HG03442 (cell line): ENCODE measurements at regions not wholly inside any gene's neighbourhood (a gene's known extent, or its start where the extent isn't known, plus 50 kb on each side); places are given as distances from the start of the nearest gene placed in this dataset.
"Not testable (repeated sequence)": the region's sequence is repeated elsewhere in the genome, so short reads cannot be mapped to it uniquely, and the experiment has no call there.

ENCODE experiments used
- ATAC-seq: cut with Tn5 transposase; IDR thresholded peaks from one replicate; pipeline ENCODE4 v1.9.1; 2021; ENCODE audit warnings: mild to moderate bottlenecking, moderate library complexity; ENCODE audit not compliant: unreplicated experiment

DNA sequence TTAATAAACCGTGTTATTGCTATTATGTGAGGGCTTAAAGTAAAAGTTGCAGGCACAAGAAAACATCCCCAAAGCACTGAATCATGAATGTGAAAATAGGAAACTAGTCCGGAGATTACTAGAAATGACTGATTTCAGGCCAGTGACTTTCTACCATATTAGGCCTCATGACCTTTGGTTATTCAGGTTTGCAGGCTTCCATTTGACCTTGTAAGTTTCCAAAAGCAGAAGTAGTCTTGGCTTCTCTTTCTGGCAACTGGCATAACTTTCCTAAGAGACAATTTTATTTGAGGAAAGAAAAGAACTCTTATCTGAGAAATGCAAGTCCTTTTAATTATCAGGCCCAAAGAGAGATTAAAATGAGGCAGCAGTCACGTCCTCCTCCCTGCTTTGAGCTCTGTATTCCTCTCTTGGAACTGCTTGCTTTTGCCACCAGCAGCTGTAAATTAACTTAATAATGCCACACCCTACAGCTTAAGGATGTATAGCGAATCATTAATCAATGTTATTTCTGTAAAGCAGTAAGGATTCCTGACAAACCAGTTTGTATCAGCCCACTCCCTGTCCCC is 225.0 kb upstream of the FAM240B start:
- not testable (repeated sequence) for ATAC-seq

DNA sequence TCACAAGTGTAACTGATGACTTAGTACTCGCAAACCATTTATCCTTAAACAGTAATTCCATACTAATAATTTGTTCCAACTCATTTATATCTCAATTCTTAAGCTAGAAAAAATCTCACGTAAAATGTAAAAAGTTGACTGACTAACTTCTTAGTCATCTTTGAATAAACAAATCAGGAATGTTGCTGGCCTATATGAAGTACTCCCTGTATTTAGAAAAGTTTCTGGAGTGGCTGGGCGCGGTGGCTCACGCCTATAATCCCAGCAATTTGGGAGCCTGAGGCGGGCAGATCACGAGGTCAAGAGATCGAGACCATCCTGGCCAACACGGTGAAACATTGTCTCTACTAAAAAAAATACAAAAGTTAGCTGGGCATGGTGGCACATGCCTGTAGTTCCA is 220.6 kb upstream of the FAM240B start:
- ATAC-seq: not testable (repeated sequence)

DNA sequence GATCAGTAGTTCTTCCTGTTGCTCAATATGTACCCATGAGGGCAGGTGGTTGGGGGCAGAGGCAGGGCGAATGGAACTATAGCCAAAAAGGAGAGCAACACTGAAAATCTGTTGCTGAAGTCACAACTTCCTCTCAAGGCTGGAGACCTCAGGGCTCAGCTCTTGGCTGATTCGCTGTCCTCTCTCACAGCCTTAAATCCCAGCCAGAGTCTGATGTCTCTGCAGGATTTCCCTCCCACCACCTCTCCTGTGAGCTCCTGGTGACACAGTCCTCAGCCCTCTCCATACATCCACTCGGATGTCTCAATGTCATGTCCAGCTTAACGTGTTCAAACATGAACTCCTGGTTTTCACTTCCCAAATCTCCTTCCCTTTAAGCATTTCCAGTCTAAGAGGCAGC is 218.7 kb upstream of the FAM240B start:
- not testable (repeated sequence) for ATAC-seq

DNA sequence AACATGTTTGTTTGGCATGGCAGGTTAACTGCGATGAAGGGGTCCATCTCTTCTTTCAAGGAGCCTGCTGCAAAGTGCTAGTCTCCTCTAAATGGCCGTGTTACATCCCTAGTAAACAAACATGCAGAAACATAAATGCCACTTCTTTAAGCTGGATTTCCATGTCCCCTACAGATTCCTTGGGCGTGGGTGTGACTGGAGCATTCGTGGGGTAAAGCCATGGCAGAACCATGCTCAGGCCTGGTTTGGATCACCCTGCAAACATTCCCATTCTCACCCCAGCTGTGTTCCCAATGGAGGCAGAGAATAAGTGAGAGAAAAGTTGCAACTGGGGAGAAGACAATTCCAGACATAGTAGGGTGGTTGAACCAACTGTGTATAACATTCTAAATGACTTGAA is 208.0 kb upstream of the FAM240B start:
- ATAC-seq: not testable (repeated sequence)

DNA sequence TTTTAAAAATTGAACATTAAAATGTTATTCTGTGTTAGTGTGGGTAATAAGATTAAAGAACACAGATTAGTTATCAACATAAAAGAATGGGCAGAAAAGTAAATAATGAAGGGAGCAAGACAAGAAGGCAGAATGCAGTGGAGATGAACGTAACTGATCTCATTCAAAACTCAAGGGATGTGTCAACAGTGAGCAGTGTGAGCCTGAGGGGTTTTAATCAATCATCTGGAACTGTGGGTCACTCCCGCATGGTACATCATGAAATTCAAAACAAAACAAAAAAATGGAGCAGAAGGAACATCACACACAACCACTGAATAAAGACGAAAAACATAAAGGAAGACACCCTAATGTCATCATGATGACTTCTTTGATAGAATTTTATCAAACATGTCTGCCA is 206.6 kb upstream of the FAM240B start:
- not testable (repeated sequence) for ATAC-seq

DNA sequence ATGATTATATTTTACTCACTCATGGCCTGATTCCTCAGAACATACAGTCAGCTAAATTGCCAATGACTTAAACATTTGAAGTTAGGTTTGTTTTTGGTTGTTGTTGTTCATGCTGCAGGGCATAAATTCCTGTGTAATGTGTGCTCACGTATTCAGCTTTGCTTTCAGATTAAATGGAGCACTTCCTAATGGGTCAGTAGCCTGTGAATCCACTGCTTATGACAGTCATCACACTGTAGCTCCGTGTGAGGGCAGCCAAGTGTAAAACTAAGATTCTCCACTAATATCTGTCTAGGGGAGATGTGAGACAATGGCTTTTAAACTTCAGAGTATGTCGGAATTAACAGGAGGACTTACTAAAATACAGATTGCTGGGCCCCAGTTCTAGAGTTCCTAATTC is 201.3 kb upstream of the FAM240B start:
- not testable (repeated sequence) for ATAC-seq

DNA sequence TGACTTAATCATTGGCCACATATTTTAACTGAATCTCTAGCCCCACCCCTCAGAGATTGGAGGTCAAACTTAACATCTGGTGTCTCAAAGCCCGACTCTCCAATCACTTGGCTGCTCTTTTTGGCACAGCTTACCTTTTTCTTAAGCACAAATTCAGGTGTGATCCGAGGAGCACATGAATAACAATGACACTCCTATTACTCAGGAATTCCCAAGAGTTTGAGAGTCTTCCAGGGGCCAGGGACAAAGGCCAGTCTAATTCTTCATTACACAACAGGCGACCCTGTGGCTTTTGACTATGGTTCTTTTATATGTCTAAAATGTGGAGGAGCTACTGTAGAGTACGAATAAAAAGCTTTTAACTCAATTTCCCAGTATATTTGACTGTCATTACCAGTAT is 190.7 kb upstream of the FAM240B start:
- ATAC-seq: not testable (repeated sequence)

DNA sequence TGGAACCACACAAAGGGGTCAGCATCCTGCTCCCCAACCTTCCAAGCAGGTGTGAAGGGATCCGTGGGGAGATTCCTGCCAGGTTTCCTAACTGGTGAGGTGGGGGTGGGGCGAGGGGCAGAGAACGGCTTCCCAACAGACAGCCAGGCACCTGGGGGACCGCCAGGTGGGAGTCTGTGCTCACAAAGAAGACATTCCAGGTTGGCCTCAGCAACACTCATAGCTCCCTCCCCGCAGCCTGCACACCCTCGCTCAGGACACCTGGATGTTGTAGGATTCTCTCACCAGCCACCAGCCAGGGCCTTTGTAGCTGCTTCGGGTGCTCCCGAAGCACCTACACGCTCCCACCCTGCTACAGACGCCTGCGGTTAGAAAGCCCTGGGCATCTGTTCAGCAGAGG is 184.8 kb upstream of the FAM240B start:
- ATAC-seq: not testable (repeated sequence)

DNA sequence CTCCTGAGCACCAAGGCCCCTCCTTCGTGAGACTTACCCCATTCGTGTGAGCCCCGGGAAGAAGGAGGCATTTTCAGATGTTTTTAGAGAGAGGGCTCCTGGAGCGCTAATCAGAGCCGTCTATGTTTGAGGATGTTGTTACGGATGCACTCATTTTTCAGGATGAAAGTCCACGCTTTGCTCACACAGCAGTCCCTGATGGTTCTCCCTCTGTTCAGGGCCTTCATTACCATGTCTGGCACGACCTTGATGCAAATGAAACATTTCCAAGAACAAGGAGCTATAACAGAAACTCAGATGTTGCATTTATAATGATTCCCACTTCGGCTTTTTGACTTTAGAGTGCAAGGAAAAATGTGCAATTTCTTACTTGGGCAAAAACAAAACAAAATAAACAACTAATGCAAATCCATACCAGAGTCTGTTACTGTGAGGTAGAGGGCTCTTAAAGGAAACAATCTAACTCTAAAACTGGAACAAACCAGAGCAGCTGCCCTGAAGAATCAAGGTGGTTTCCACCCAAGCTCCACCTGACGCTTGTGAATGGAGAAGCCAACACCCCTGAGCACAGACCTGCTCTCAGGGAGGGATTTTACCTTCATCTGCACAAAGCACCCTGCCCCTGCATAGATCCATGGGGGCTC is 181.7 kb upstream of the FAM240B start:
- ATAC-seq: not testable (repeated sequence)

DNA sequence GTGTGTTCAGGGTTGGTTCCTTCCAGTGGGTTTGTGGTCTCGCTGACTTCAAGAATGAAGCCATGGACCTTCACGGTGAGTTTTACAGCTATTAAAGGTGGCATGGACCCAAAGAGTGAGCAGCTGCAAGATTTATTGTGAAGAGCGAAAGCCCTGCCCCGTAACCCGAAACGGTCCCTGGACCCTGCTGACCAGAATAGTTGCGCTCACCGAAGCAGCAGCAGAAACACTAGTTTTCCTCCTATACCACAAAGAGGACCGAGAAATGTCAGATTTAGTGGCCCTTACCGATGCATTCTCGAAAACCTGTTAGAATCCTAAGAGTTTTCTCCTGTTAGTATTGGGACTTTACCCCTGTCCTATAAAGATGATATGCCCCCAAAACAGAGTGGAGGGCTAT is 176.5 kb upstream of the FAM240B start:
- ATAC-seq: not testable (repeated sequence)

DNA sequence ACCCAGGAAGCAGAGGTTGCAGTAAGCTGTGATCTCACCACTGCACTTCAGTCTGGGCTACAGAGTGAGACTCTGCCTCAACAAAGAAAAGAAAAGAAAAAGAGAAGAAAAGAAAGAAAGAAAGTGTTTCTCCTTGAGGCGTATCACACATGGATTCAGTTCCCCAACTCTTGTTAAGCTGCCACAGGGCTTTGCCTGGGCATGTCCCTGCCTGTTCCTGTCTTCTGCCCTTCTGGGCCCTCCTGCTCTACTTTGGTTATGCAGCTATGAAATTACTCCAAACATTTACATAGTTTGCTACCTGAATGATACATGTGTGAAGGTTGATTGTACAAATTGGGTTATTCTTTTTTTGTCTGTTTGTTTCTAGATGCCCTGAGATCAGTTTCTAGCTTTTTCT is 175.3 kb upstream of the FAM240B start:
- peak; percentile 70 for ATAC-seq

DNA sequence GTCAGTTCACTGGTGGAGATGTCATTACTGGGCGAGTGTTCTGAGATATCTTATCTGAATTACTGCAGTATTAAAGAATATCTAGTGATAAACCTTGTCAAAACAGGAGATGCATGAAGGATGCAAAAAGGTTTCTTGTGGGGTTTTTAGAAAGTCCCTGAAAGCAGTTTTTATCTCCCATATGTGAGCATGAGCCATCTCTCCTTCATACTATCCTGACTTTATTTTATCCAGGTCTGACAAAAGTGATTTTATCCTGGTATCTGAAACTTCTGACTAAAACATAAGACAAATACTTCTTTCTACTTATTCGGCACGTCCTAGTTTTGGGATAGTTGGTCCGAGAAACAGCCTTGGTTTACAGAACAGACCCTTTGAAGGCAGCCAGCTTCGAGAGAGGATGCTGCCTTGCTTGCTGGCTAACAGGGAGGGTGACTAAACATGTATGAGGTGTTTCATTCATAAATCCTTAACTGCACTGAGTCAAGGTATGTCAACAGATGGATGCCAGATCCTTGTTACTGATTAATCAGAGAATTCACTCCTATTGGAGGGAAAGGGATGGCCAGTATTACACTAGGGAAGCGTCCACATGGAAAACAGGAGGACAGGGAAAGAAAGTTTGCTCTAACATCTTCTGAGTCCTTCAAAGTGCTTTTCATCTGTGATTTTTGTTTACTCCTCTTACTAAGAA is 172.8 kb upstream of the FAM240B start:
- not testable (repeated sequence) for ATAC-seq

DNA sequence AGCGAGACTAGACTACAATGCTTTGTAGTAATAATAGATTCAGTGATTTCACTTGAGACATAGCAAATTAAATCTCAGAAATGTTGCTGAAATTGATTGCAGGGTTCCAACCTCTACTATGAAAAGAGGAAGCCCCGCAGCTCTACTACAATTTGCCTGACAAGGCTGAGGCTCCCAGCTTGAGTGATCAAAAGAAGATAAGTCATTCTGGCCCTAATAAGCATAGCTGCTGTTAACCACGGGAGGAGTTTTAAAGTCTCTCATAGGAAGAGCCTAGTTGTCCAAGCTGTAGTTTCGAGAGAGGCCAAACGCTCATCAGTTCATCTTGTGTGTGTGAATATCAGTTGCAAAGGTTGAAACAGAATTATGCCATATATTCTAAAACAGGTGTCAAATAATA is 166.1 kb upstream of the FAM240B start:
- ATAC-seq: peak; percentile 98

DNA sequence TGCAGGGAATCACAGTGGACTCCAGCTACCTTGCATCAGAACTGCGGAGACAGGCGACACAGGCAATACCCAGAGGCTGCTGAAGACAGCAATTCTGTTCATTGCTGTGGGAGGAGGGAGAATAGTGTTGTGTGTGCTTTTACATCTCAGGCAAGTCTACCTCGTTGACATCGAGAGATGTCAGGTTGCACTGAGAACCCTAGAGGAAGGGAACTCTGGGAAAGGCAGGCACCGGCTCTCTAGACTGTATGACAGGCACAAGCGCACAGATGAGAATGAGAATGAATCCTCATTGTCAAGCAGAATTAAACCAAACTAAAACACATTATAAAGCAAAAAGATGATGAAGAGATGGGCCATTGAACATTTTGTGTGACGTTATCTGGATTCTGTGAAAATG is 155.7 kb upstream of the FAM240B start:
- not testable (repeated sequence) for ATAC-seq

DNA sequence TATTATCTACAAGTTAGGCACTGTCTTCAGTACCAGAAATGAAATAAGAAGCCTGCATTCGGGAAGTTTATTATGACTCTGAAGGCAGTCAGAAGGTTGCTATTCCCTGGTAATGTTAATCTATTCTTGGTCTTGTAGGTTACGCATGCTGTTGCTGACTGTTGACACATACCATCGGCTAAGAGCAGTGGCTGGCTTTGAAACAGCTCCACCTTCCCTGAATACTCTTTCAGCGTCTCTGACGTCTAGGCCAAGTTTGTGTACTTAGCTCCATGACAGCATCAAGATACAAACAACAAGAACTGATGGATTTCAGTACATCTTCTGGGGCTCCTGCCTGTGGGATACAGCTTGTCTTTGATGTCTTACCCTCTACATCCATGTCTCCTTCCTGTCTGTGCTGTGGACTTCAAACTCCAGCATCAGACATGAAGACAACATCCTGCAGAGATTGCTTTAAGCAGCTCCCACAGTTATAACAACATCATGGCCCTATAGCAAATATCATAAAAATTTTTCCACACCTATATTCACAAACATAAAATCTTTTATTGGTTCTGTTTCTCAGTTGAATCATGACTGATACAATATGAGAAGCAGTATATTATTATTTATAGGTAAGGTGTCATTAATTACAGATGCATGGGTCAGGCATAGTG is 151.5 kb upstream of the FAM240B start:
- not testable (repeated sequence) for ATAC-seq

DNA sequence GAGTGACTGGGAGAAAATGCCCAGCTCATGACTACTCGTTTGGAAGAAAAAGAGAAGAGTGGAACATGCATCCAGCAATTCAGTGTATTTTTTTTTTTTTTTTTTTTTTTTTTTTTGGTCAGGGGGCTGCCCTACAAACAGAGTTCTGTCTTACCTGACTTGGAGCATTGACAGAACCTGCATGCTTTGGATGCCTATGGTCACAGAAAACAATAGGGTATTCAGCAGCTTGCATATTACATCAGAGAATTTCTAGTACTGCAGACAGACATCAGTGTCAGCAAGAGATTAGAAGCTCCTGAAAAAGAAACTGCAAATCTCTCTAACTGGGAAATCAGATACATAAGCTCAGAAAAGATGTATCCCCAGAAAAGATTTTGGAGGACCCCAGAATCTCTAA is 139.9 kb upstream of the FAM240B start:
- ATAC-seq: not testable (repeated sequence)

DNA sequence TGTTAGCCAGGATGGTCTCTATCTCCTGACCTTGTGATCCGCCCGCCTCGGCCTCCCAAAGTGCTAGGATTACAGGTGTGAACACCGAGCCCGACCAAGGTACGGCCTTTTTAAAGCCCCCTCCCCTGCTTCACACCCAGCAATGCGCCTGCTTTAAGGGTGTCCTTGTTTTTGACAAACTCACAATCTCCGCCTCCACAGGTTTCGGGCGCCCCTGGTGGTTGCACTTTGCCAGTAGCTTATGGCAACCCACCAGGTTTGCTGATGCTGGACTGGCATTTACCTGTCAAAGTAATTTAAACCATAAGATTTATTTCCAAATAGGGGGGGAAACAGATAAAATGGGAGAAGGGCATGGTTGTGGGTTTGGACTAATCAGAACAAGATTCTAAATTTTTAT is 129.0 kb upstream of the FAM240B start:
- ATAC-seq: not testable (repeated sequence)

DNA sequence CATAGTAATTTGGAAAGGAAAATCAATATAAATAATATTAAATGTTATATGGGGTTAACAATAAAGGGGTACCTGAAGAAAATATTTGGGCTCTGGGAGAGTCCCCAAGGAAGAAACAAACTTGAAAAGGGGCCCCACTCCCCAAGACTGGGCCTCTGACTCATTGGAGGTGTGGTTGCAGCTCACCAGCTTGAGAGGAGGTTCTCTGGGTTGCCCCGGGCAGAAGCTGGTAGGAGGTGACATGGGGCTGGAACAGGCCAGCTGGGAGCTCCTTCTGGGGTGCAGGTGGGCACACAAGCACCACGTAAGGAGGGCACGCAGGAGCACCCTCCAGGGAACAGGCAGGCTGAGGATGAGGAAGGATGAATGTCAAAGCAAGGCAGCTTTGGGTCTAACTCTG is 120.3 kb upstream of the FAM240B start:
- ATAC-seq: not testable (repeated sequence)

DNA sequence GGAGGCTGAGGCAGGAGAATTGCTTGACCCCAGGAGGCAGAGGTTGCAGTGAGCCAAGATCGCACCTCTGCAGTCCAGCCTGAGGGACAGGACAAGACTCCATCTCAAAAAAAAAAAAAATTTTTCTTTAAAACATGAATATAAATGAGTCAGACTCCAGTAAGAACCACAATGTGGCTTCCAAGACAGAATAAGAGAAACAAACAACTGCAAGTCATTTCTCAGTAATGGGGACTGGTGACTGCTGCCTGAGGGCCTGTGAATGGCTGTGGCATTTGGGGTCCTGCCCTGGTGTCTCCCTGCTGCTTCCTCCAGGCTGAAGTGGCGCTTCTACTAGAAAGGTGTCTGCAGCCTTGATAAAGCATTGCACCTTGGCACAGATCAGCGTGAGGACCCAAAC is 113.8 kb upstream of the FAM240B start:
- not testable (repeated sequence) for ATAC-seq

DNA sequence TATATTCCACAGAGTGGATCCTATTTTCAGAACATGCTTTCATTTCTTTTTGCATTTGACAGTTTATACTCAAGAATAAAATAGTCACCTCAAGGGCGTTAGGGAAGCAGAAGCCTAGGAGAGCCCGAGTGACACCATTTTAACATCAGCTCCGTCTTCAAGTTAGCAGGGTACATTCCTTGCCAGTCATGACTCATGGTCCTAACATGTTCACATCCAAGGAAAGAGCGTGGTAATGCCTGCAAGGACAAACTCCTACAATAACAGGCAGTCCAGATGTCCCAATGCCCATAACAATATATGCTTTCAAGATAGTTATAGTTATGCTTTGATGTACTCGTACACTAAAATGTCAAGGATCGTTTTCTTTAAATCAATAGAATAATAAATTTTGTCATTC is 93.9 kb upstream of the FAM240B start:
- not testable (repeated sequence) for ATAC-seq

DNA sequence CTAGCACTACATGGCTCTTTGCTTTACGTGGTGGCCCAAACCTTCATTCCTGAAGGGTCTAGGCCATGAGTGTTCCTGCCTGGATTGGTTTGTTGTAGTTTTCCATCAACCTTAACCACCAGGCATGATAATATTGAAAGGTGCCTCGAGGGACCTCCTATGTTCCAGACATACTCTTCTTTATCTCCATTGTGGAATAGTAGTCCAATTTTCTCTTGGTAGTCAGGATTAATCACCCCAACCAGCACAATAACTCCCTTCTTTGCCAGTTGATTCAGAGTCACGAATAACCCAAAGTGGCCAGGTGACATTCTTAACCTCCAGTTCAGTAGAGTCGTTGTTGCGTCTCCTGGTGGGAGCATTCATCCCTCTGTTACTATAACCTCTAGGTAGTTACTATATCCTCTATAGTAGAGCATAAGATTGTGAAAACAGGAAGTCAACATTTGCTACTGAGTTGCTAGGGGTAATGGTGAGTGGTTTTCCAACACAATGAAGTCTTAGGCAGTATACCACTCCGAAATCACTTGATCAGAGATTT is 88.1 kb upstream of the FAM240B start:
- not testable (repeated sequence) for ATAC-seq
